HFF-Myc (cell line): ENCODE measurements at regions not wholly inside any gene's neighbourhood (a gene's known extent, or its start where the extent isn't known, plus 50 kb on each side); places are given as distances from the start of the nearest gene placed in this dataset.
A peak's percentile ranks its signal among the peaks of the same experiment; 100 is the strongest.

Source experiments
- DNase-seq: peaks from one replicate; pipeline ENCODE4 v3.0.0-alpha.2; 2011; ENCODE audit warnings: low read depth; ENCODE audit errors: extremely low read depth
- H3K4me3 ChIP-seq: replicated peaks from 2 replicates; pipeline ENCODE4 v1.5.1; 2011; ENCODE audit warnings: low read depth, mild to moderate bottlenecking, control low read depth, low read length
- CTCF ChIP-seq: IDR thresholded peaks from 2 replicates; pipeline ENCODE4 v1.5.1; 2012; ENCODE audit warnings: mild to moderate bottlenecking, low read depth, low read length, control low read depth; ENCODE audit errors: missing control alignments

GRCh38 chr11:110986016-110986415 lies 259.5 kb upstream of the POU2AF2 start:
- DNase-seq = no peak
- H3K4me3 ChIP-seq = no peak overlapping the region
- TF ChIP-seq CTCF = no peak

- no peak overlapping the region for H3K4me3 ChIP-seq
- no peak for TF ChIP-seq CTCF
- no peak for DNase-seq
Observed at GRCh38 chr11:110985547-110985946, 260.0 kb upstream of the POU2AF2 start.

GRCh38 chr11:110984693-110985092 lies 260.8 kb upstream of the POU2AF2 start:
- no peak overlapping the region for H3K4me3 ChIP-seq
- no peak for TF ChIP-seq CTCF
- no peak for DNase-seq

- no peak overlapping the region for H3K4me3 ChIP-seq
- TF ChIP-seq CTCF = no peak
- peak; percentile 38 for DNase-seq
Observed at GRCh38 chr11:110984147-110984546, 261.4 kb upstream of the POU2AF2 start.

- no peak for DNase-seq
- no peak for TF ChIP-seq CTCF
- H3K4me3 ChIP-seq = no peak overlapping the region
Observed at GRCh38 chr11:110982214-110982613, 263.3 kb upstream of the POU2AF2 start.

- DNase-seq = no peak
- no peak for TF ChIP-seq CTCF
- no peak overlapping the region for H3K4me3 ChIP-seq
Observed at GRCh38 chr11:110979696-110980095, 265.8 kb upstream of the POU2AF2 start.

GRCh38 chr11:110977661-110978060 lies 265.4 kb upstream of the ARHGAP20 start:
- DNase-seq = no peak
- H3K4me3 ChIP-seq = no peak overlapping the region
- no peak for TF ChIP-seq CTCF
